ENCODE measurements at regions not wholly inside any gene's neighbourhood (a gene's known extent, or its start where the extent isn't known, plus 50 kb on each side); places are given as distances from the start of the nearest gene placed in this dataset.

DNA sequence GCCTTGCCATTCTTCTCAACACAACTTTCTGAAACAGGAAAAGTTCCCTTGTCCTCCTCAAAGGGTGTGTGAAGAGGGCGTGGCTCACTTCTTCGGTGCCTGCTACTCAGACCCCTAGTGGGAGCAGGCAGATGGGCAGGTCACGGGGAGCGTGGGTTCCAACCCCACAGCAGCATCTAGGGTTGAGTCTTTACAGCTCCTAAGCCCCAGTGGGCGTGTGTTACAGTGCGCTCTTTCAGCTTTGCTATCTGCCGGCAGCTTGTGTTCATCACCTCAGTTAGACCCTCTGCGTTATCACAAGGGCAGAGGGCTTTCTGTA lies 57.5 kb upstream of the KLF3 start:
- TF ChIP-seq, protein P1, sequence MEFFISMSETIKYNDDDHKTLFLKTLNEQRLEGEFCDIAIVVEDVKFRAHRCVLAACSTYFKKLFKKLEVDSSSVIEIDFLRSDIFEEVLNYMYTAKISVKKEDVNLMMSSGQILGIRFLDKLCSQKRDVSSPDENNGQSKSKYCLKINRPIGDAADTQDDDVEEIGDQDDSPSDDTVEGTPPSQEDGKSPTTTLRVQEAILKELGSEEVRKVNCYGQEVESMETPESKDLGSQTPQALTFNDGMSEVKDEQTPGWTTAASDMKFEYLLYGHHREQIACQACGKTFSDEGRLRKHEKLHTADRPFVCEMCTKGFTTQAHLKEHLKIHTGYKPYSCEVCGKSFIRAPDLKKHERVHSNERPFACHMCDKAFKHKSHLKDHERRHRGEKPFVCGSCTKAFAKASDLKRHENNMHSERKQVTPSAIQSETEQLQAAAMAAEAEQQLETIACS (CRISPR knock-in tag; IDR thresholded peaks at IDR 0.05) = no peak
- no peak for TF ChIP-seq EZH2 (conservative IDR thresholded peaks at IDR 0.05; ENCODE audit: low read depth, low read length)
- TF ChIP-seq, protein P2, sequence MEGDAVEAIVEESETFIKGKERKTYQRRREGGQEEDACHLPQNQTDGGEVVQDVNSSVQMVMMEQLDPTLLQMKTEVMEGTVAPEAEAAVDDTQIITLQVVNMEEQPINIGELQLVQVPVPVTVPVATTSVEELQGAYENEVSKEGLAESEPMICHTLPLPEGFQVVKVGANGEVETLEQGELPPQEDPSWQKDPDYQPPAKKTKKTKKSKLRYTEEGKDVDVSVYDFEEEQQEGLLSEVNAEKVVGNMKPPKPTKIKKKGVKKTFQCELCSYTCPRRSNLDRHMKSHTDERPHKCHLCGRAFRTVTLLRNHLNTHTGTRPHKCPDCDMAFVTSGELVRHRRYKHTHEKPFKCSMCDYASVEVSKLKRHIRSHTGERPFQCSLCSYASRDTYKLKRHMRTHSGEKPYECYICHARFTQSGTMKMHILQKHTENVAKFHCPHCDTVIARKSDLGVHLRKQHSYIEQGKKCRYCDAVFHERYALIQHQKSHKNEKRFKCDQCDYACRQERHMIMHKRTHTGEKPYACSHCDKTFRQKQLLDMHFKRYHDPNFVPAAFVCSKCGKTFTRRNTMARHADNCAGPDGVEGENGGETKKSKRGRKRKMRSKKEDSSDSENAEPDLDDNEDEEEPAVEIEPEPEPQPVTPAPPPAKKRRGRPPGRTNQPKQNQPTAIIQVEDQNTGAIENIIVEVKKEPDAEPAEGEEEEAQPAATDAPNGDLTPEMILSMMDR (CRISPR knock-in tag; IDR thresholded peaks at IDR 0.05) = no peak
- TF ChIP-seq UBTF (CRISPR knock-in tag; IDR thresholded peaks at IDR 0.05) = no peak
- TF ChIP-seq PHF8 (CRISPR knock-in tag; IDR thresholded peaks at IDR 0.05) = no peak
- TF ChIP-seq ATF3 (CRISPR knock-in tag; IDR thresholded peaks at IDR 0.05) = no peak
- TF ChIP-seq CEBPZ (IDR thresholded peaks at IDR 0.05; ENCODE audit: low read length) = no peak
- no peak for TF ChIP-seq ZFP37 (CRISPR knock-in tag; IDR thresholded peaks at IDR 0.05; ENCODE audit: borderline replicate concordance)
- no peak for TF ChIP-seq GLI4 (CRISPR knock-in tag; IDR thresholded peaks at IDR 0.05; ENCODE audit: borderline replicate concordance)
- TF ChIP-seq ZNF574 (CRISPR knock-in tag; IDR thresholded peaks at IDR 0.05) = no peak
- TF ChIP-seq NFE2 (CRISPR knock-in tag; IDR thresholded peaks at IDR 0.05) = no peak
- no peak for TF ChIP-seq POLR2A (IDR thresholded peaks at IDR 0.05; ENCODE audit: insufficient read depth in 1 of 2, low read depth in 2 of 2, low read length in 2 of 2)
